Mucosa of descending colon (tissue), 3 donors: ENCODE measurements at regions not wholly inside any gene's neighbourhood (a gene's known extent, or its start where the extent isn't known, plus 50 kb on each side); places are given as distances from the start of the nearest gene placed in this dataset.
A peak's percentile ranks its signal among the peaks of the same experiment; 100 is the strongest.
"Not testable (repeated sequence)": the region's sequence is repeated elsewhere in the genome, so short reads cannot be mapped to it uniquely, and the experiment has no call there.

Experiments
- ATAC-seq: fragments of 200-7000 bp; cut with Tn5 transposase; one replicate; pipeline ENCODE4 v1.9.1; 2020; ENCODE audit warnings: mild to moderate bottlenecking, moderate library complexity
- DNase-seq, 3 donors: peaks; one replicate each; pipeline ENCODE4 v3.0.0-alpha.2; 2020
- H3K36me3 ChIP-seq: fragments of 200-600 bp; one replicate; pipeline ENCODE4 v1.8.0; 2021; ENCODE audit warnings: low read depth, mild to moderate bottlenecking
- H3K4me1 ChIP-seq: fragments of 200-600 bp; one replicate; pipeline ENCODE4 v1.8.0; 2021; ENCODE audit warnings: low read depth, mild to moderate bottlenecking
- H3K4me3 ChIP-seq: fragments of 200-600 bp; one replicate; pipeline ENCODE4 v1.8.0; 2021; ENCODE audit warnings: mild to moderate bottlenecking
- H3K9me3 ChIP-seq: fragments of 200-600 bp; one replicate; pipeline ENCODE4 v1.8.0; 2021; ENCODE audit warnings: mild to moderate bottlenecking
- CTCF ChIP-seq: fragments of 200-600 bp; IDR thresholded peaks from one replicate; pipeline ENCODE4 v1.8.0; 2022; ENCODE audit warnings: antibody characterized with exemption, mild to moderate bottlenecking
- intact Hi-C, 2 donors: fragments of 100-400 bp; cut with DNase I in 1 of 2; cut with micrococcal nuclease in 1 of 2; formaldehyde crosslinking; loops; one replicate each; pipeline versions ENCODE4 v1.11.0 to v1.11.1; 2022; cut with DNase I, micrococcal nuclease
- donor health status: DM: no; HTN: no; CAD: no; lungs with moderate emphysema.
- donor health status: DM: no; HTN: no; CAD: no.
- donor health status: DM: no; HTN: yes; CAD: no.

- no peak for TF ChIP-seq CTCF
- intact Hi-C loops = no loop called here
- DNase-seq (no peak), ATAC-seq (no peak)
- peaks cover 10% of the 10 kb centered on the region for H3K4me1 ChIP-seq
- H3K36me3 ChIP-seq = no peaks in the 10 kb centered on the region
- H3K4me3 ChIP-seq = no peak overlapping the region
- no peaks in the 10 kb centered on the region for H3K9me3 ChIP-seq
Observed at GRCh38 chr15:34512628-34513027, 70.8 kb downstream of the GOLGA8B start.

DNA sequence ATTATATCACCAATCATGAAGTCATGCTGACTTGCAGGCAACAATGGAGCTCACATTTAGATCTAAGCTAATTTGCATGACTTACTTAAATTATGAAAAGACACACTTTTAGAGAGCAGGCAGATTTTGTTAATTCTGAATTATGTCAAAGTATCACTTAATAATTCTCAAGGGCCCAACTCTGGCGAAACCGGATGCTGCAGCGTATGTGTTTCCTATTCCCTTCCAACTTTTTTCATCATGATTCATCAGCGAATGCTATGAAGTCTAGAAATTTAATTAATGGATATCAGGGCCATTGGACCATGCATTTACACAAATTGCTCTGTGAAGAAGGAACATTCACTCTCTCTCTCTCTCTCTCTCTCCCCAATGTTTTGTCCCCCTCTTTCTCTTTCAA lies 63.5 kb upstream of the GOLGA8A start:
- Histone ChIP-seq H3K9me3 (no peaks in the 10 kb centered on the region), H3K4me1 (peaks cover 3% of the 10 kb centered on the region), H3K4me3 (no peak overlapping the region), H3K36me3 (no peaks in the 10 kb centered on the region)
- ATAC-seq = no peak
- TF ChIP-seq CTCF = no peak
- intact Hi-C loops = no loop called here
- no peak for DNase-seq

DNA sequence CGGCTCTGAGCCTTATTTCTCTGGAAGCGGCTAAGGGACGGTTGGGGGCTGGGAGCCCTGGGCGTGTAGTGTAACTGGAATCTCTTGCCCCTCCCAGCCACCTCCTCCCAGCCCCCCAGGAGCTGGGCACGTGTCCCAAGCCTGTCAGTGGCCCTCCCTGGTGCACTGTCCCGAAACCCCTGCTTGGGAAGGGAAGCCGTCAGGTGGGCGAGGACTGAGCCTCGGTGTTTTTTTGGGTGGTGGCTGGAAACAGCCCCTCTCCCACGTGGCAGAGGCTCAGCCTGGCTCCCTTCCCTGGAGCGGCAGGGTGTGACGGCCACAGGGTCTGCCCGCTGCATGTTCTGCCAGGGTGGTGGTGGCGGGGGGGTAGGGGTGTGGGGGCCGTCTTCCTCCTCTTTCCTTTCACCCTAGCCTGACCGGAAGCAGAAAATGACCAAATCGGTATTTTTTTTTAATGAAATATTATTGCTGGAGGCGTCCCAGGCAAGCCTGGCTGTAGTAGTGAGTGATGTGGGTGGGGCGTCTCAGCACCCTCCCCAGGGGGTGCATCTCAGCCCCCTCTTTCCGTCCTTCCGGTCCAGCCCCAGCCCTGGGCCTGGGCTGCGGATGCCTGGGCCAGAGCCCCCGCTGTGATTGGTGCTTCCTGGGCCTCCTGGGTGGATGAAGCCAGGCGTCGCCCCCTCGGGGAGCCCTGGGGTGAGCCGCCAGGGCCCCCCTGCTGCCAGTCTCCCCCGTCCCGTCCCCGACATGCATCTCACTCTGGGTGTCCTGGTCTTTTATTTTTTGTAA lies 58.8 kb upstream of the GOLGA8A start:
- ATAC-seq = no peak
- no peak for DNase-seq
- intact Hi-C loops = no loop called here
- no peak overlapping the region for H3K4me3 ChIP-seq
- no peak for TF ChIP-seq CTCF
- H3K4me1 ChIP-seq = peaks cover 8% of the 10 kb centered on the region
- no peaks in the 10 kb centered on the region for H3K36me3 ChIP-seq
- no peaks in the 10 kb centered on the region for H3K9me3 ChIP-seq

DNA sequence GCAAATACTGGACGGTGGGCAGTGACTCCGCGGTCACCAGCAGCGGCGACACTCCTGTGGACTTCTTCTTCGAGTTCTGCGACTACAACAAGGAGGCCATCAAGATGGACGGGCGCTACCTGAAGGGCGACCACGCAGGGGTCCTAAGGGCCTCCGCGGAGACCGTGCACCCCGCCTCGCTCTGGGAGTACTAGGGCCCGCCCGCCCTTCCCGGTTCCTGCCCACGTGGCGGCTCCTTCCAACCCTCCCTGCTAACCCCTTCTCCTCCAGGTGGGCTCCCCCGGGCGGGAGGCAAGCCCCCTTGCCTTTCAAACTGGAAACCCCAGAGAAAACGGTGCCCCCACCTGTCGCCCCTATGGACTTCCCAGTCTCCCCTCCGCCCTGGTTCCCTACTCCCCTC lies 58.1 kb upstream of the GOLGA8A start:
- H3K4me3 ChIP-seq, intact Hi-C loops, H3K36me3 ChIP-seq, H3K4me1 ChIP-seq, H3K9me3 ChIP-seq, ATAC-seq: not testable (repeated sequence)
- peak in 1 of 3 donors; percentile 36 for DNase-seq

DNA sequence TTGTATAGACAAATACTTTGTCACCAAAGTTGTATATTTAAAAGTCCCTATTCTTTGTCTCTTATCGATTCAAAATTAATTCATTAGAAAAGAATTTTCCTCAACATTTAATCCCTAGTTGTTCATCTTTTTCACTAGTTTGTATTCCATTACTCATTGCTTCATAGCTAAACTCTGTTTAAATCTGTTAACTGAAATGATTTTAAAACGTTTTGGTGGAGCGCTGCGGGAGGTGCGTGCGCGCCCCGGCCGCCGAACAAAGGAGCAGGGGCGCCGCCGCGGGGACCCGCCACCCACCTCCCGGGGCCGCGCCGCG lies 56.4 kb upstream of the GOLGA8A start:
- no peak for TF ChIP-seq CTCF
- Histone ChIP-seq H3K36me3 (no peaks in the 10 kb centered on the region), H3K9me3 (no peaks in the 10 kb centered on the region), H3K4me3 (no peak overlapping the region), H3K4me1 (peaks cover 8% of the 10 kb centered on the region)
- DNase-seq = no peak
- intact Hi-C loops = no loop called here
- no peak for ATAC-seq

DNA sequence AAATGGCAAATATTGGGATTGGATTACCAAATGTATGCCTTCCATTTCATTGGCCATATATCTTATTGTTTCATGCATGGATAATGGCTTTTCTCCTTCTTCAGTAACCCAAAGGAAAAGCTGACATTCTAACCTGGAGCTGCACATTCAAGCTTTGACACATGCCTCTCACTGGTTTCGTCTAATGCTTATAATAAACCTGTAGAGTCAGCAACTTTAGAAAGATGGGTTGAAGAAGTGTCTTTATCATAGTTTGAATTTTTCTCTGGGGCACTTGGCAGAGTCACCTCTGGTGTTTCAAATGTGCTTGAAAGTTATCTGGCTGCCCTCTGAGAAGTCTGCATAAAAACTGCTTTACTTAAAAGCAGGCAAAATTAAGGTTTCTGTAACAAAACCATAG lies 55.4 kb upstream of the GOLGA8A start:
- DNase-seq (no peak), ATAC-seq (no peak)
- no peak overlapping the region for H3K4me3 ChIP-seq
- no peaks in the 10 kb centered on the region for H3K9me3 ChIP-seq
- H3K4me1 ChIP-seq = peaks cover 8% of the 10 kb centered on the region
- intact Hi-C loops = no loop called here
- no peak for TF ChIP-seq CTCF
- H3K36me3 ChIP-seq = no peaks in the 10 kb centered on the region

- DNase-seq, H3K36me3 ChIP-seq, H3K9me3 ChIP-seq, H3K4me3 ChIP-seq, ATAC-seq, intact Hi-C loops, H3K4me1 ChIP-seq: not testable (repeated sequence)
Observed at GRCh38 chr15:34491488-34491887, 53.9 kb upstream of the GOLGA8A start.
